ENCODE measurements at regions not wholly inside any gene's neighbourhood (a gene's known extent, or its start where the extent isn't known, plus 50 kb on each side); places are given as distances from the start of the nearest gene placed in this dataset.

GRCh38 chr9:81156381-81156780, 533.0 kb downstream of the TLE1 start:
- Histone ChIP-seq H3K9me1 (replicated peaks; ENCODE audit: control insufficient read depth, extremely low read depth, insufficient read depth, low read length) (no peaks in the 10 kb centered on the region), H3K9me3 (replicated peaks; ENCODE audit: control insufficient read depth, insufficient read depth, low read length) (no peaks in the 10 kb centered on the region), H4K20me1 (replicated peaks; ENCODE audit: control insufficient read depth, extremely low read depth, insufficient read depth, low read length) (no peaks in the 10 kb centered on the region), H3K9ac (replicated peaks; ENCODE audit: extremely low read depth, insufficient read depth, low read length) (no peak overlapping the region), H3K4me3 (replicated peaks in 1 of 3; ENCODE audit: insufficient read depth in 1 of 3, low read depth in 1 of 3, low read length in 3 of 3) (no peak overlapping the region), H2AFZ (ENCODE audit: low read depth, low read length) (no peak overlapping the region), H3K4me2 (ENCODE audit: insufficient read depth, low read length) (no peak overlapping the region), H3K36me3 (ENCODE audit: control insufficient read depth in 2 of 2, extremely low read depth in 1 of 2, insufficient read depth in 2 of 2, low read length in 2 of 2) (no peaks in the 10 kb centered on the region), H3K79me2 (ENCODE audit: control insufficient read depth, insufficient read depth, low read length) (no peaks in the 10 kb centered on the region), H3K27me3 (ENCODE audit: control insufficient read depth in 2 of 2, insufficient read depth in 2 of 2, low read length in 2 of 2) (no peaks in the 10 kb centered on the region), H3K27ac (ENCODE audit: insufficient read depth, low read depth, low read length) (no peak overlapping the region), H3K4me1 (ENCODE audit: control insufficient read depth, extremely low read depth, insufficient read depth, low read length) (no peaks in the 10 kb centered on the region)
- intact Hi-C loops (cut with micrococcal nuclease) = no loop called here
- no TSS peak for BruUV-seq (replicated peaks)
- dilution Hi-C loops (cut with MboI; ENCODE audit: extremely low pct_ligation_motif_present, low sequenced_read_pairs) = no loop called here
- POLR2A ChIA-PET = no interaction called here
- no peak for DNase-seq (ENCODE audit: low read depth, low spot score)
- TF ChIP-seq EZH2 (IDR thresholded peaks at IDR 0.05; ENCODE audit: borderline replicate concordance, low read depth, low read length, severe bottlenecking) = no peak
- TF ChIP-seq MYC (IDR thresholded peaks at IDR 0.05; ENCODE audit: low read depth, low read length) = no peak
- no peak for TF ChIP-seq FOS (IDR thresholded peaks at IDR 0.05; ENCODE audit: borderline replicate concordance, insufficient read depth, low read length)
- TF ChIP-seq CTCF (IDR thresholded peaks at IDR 0.05; ENCODE audit: extremely low read depth in 1 of 2, insufficient read depth in 1 of 2, low read depth in 1 of 2, low read length in 2 of 2) = no peak
- no peak for TF ChIP-seq POLR2A (IDR thresholded peaks at IDR 0.05; ENCODE audit: low read depth, low read length)
- TF ChIP-seq JUN (IDR thresholded peaks at IDR 0.05; ENCODE audit: borderline replicate concordance, insufficient read depth, insufficient read length, low read depth) = no peak
- no peak for TF ChIP-seq GATA2 (IDR thresholded peaks at IDR 0.05; ENCODE audit: insufficient read depth, insufficient read length, low read depth, low read length)
- TF ChIP-seq MAX (IDR thresholded peaks at IDR 0.05; ENCODE audit: insufficient read depth, insufficient read length) = no peak
- TF ChIP-seq POLR2AphosphoS5 (IDR thresholded peaks at IDR 0.05; ENCODE audit: insufficient read depth, low read depth, low read length) = no peak
- FAIRE-seq = no peak
- CTCF ChIA-PET = no interaction called here
